Mucosa of rectum (tissue), 2 donors: ENCODE measurements at regions not wholly inside any gene's neighbourhood (a gene's known extent, or its start where the extent isn't known, plus 50 kb on each side); places are given as distances from the start of the nearest gene placed in this dataset.

Experiments used
- H3K27ac ChIP-seq, 2 donors: one replicate each; pipeline ENCODE4 v1.7.0; 2013; ENCODE audit warnings: inconsistent platforms in 2 of 2, low read depth in 2 of 2, low read length in 2 of 2
- H3K27me3 ChIP-seq, 2 donors: one replicate each; pipeline ENCODE4 v1.7.0; 2013; ENCODE audit warnings: low read length in 2 of 2; ENCODE audit not compliant: control insufficient read depth in 2 of 2, insufficient read depth in 2 of 2
- H3K36me3 ChIP-seq, 2 donors: one replicate each; pipeline ENCODE4 v1.7.0; 2013; ENCODE audit warnings: low read length in 2 of 2; ENCODE audit not compliant: control insufficient read depth in 2 of 2, insufficient read depth in 2 of 2
- H3K4me1 ChIP-seq, 2 donors: one replicate each; pipeline ENCODE4 v1.7.0; 2013; ENCODE audit warnings: low read length in 2 of 2, mild to moderate bottlenecking in 1 of 2; ENCODE audit not compliant: control insufficient read depth in 2 of 2, insufficient read depth in 2 of 2
- H3K4me3 ChIP-seq, 2 donors: one replicate each; pipeline ENCODE4 v1.7.0; 2013; ENCODE audit warnings: low read length in 2 of 2
- H3K9ac ChIP-seq, 2 donors: one replicate each; pipeline ENCODE4 v1.7.0; 2013; ENCODE audit warnings: low read length in 2 of 2, low read depth in 1 of 2, mild to moderate bottlenecking in 1 of 2
- H3K9me3 ChIP-seq, 2 donors: one replicate each; pipeline ENCODE4 v1.7.0; 2013; ENCODE audit warnings: low read length in 2 of 2; ENCODE audit not compliant: control insufficient read depth in 2 of 2
- donor health status: healthy.
- donor health status: Normal muscosa, but diverticular disease.

DNA sequence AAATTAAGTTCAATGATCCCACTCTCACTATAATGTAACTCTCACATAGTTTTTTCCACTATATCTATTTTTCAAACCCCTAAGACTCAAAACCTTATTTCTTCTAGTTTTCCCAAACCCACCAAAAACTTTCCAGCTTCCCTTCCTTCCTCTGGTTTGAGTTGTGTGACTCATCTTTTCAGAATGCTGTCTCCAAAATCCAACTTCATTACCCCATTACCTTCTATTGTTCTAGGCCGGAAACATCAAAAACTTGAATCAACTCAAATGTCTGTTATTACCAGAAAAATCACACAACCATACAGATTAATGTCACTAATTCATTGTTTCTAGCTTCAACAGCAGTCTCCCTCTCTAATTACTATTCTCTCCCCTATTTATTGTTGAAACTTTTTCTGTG is 1090.3 kb downstream of the HACE1 start:
- H3K9me3 ChIP-seq: no peaks in the 10 kb centered on the region
- no peak overlapping the region for H3K4me3 ChIP-seq
- no peak overlapping the region for H3K27ac ChIP-seq
- no peaks in the 10 kb centered on the region for H3K4me1 ChIP-seq
- no peak overlapping the region for H3K9ac ChIP-seq
- H3K36me3 ChIP-seq: no peaks in the 10 kb centered on the region
- no peaks in the 10 kb centered on the region for H3K27me3 ChIP-seq

DNA sequence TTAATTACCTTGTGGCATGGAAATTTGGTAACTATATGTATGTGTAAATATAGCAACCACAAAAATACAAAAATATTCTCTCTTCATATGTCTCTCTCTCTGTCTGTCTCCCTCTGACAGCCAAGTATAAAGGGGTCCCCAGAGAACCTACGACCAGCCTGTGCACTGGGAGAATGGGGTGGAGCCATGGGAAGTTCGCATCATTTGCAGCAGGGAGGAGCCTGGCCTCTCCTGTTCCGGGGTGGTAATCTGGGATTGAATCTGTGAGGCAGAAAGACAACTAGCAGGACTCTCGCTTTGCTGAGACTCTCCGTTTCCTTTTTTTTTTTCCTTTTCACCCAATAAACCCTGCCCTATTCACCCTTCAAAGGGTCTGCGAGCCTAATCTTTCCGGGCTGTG is 1109.1 kb downstream of the HACE1 start:
- Histone ChIP-seq H3K4me1 (no peaks in the 10 kb centered on the region), H3K36me3 (no peaks in the 10 kb centered on the region), H3K27me3 (no peaks in the 10 kb centered on the region), H3K9ac (no peak overlapping the region), H3K4me3 (no peak overlapping the region), H3K9me3 (no peaks in the 10 kb centered on the region), H3K27ac (no peak overlapping the region)

DNA sequence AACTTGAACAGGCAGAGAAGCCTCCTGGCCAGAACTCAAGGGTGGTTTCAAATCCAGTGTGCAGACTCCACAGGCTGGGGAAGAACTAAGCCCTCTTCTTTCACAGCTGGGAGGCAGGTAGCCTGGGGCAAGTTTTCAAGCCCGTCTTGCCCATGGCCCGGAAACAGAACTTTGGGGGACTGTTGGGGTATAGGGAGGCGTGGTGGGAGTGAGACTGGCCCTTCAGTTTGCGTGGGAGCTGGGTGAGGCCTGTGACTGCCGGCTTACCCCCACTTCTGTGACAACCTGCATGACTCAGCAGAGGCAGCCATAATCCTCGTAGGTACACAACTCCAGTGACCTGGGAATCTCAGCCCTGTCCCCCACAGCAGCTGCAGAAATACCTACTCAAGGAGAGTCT is 1125.7 kb downstream of the HACE1 start:
- no peaks in the 10 kb centered on the region for H3K27me3 ChIP-seq
- no peaks in the 10 kb centered on the region for H3K4me1 ChIP-seq
- no peaks in the 10 kb centered on the region for H3K36me3 ChIP-seq
- no peak overlapping the region for H3K9ac ChIP-seq
- no peak overlapping the region for H3K4me3 ChIP-seq
- H3K27ac ChIP-seq: no peak overlapping the region
- peaks cover 0 to 3% of the 10 kb centered on the region in 2 donors for H3K9me3 ChIP-seq

DNA sequence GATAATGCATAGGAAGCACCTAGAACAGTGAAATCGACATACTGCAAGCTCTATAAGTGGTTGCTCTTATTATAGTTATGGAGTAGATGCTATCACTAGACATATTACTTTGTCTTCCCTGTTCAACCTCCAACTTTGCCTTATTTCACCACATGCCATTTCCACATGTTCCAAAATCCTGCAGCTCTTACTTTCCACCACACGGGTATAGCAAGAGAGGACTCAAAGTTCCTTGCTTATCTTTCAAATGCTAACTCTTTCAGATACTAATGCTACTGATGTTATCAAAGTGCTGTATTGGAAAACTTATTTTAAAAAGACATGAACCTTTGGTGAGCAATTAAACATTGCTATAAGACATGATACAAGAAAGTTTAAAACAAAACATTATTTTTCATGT is 1130.1 kb downstream of the HACE1 start:
- Histone ChIP-seq H3K27ac (no peak overlapping the region), H3K9ac (no peak overlapping the region), H3K4me1 (no peaks in the 10 kb centered on the region), H3K27me3 (no peaks in the 10 kb centered on the region), H3K4me3 (no peak overlapping the region), H3K36me3 (no peaks in the 10 kb centered on the region), H3K9me3 (peaks cover 0 to 3% of the 10 kb centered on the region in 2 donors)

DNA sequence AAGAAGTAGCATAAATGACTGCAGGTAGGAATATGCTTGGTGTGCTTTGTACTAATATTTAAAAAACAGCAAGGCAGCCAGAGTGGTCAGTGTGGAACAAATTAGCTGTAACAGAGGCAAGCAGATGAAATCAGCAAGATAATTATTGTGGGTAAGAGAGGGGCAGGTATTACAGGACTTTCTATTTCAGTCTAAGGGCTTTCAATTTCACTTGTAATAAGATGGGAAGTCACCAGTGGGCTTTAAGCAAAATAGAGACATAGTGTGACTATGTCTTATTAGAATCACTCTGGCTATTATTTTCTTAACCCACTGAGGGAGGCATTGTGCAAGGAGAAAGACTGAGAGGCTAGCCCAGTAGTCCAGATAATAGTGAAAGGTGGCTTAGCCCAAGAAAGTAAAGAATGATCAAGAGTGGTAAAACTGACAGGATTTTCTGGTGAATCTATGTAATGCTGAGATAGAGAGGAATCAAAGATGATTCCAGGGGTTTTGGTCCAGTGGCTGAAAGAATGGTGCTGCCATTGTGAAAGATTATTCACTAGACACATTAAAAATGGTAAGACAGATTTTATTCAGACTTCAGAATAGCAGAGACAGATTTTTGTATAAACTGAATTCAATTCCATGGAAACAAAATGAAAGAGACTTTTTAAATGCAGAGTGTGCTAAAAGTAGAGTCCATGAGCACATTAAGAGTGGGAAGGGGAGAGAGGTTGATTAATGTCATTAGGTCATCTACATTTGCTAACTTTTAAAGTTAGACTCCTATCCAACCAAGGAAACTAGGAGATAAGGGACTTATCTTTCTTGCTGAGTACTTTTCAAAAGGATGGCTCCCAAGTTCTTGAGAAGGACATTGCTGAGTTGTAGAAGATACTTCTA is 1136.0 kb downstream of the HACE1 start:
- Histone ChIP-seq H3K27me3 (no peaks in the 10 kb centered on the region), H3K9ac (no peak overlapping the region), H3K9me3 (no peaks in the 10 kb centered on the region), H3K36me3 (no peaks in the 10 kb centered on the region), H3K4me1 (no peaks in the 10 kb centered on the region), H3K4me3 (no peak overlapping the region), H3K27ac (no peak overlapping the region)

DNA sequence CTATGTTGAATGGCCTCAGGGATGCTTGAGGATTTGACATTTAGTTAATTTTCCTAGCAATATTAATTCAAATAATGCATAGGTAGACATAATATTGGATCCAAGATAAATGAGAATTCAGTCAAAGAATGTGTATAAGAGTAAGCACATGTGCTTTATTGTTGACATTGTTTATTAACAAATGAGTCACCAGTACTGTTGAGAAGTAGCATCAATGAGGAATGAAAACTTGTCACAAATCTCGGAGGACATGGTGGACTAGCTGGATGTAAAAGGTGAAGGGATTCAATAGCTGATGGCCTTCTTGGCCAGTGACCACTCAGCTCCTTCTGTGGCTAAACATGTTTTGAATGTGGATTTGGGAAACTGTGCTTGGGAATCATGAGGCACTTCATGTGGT is 1137.0 kb downstream of the HACE1 start:
- H3K9ac ChIP-seq: no peak overlapping the region
- no peak overlapping the region for H3K27ac ChIP-seq
- no peaks in the 10 kb centered on the region for H3K9me3 ChIP-seq
- no peak overlapping the region for H3K4me3 ChIP-seq
- H3K27me3 ChIP-seq: no peaks in the 10 kb centered on the region
- no peaks in the 10 kb centered on the region for H3K36me3 ChIP-seq
- no peaks in the 10 kb centered on the region for H3K4me1 ChIP-seq

DNA sequence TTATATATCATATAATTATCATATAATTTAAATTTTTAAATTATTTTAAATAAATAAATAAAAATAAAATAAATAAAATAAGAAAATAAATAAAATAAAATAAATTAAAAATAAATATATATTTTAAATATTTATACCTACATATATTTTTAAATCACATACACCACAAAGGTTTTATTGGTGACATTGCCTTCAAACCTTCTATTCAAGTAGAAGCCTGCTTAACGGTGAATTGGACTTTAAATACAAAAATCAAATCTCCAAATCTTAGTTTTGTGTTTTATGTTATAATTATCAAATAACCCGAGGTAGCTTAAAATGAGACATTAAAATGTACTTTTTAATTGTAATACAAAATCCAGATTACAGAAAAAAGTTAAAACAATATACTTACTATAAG is 1137.8 kb downstream of the HACE1 start:
- Histone ChIP-seq H3K4me3 (no peak overlapping the region), H3K27ac (no peak overlapping the region), H3K4me1 (no peaks in the 10 kb centered on the region), H3K9ac (no peak overlapping the region), H3K27me3 (no peaks in the 10 kb centered on the region), H3K9me3 (no peaks in the 10 kb centered on the region), H3K36me3 (no peaks in the 10 kb centered on the region)

DNA sequence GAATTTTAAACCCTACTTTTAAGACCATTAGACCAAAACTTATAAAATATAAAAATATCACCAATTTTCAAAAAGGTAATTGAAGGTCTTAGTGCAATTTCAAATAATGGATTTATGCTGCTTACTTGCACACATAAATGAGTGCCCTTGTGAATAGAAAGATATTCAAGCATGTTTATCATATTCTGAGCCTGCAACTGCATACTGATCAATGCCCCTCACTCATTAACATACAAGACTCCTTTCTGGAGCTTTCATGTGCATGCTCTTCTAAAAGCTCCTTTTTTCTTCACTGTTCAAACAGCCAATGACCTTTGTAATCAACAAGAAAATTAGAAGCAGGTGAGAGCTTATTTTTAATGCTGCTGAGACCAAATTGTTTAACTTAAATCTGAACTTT is 1139.3 kb downstream of the HACE1 start:
- H3K9ac ChIP-seq: no peak overlapping the region
- H3K9me3 ChIP-seq: no peaks in the 10 kb centered on the region
- no peak overlapping the region for H3K4me3 ChIP-seq
- no peaks in the 10 kb centered on the region for H3K36me3 ChIP-seq
- H3K27ac ChIP-seq: no peak overlapping the region
- no peaks in the 10 kb centered on the region for H3K27me3 ChIP-seq
- no peaks in the 10 kb centered on the region for H3K4me1 ChIP-seq

DNA sequence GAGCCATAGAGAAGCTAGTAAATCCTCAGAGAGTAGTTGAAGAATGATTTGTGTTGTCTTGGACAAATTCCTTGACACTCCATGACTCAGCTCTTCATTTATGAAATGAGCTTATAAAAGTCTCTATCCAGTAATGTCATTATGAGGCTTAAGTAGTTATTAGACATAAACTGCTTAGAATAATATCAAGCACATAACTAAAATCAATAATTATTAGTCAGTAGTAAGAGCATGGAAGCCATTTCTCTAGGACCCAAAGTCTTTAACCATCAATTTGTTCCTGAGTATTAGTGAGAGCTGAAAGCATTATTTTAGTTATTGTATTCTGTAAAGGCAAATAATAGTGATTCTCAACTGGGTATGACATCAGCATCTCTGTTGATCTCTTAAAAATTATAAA is 1140.2 kb downstream of the HACE1 start:
- H3K4me1 ChIP-seq: no peaks in the 10 kb centered on the region
- no peak overlapping the region for H3K9ac ChIP-seq

DNA sequence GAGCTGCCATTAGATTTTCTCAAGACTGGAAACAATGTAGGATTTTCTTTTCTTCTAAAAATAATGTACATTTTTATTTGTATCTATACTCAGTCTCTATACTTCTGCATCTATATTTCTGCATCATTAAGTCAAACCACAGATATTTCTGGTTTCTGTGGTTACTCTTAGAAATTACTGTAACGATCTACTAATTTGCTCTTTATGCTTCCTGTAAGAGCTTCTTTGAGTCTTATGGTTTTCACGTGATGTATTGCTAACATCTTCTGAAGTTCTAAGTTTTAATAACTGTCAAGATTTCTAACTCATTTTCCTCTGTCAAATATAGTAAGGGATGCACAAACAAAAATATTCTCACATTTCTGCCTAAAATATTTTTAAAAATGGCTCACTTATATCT is 1144.5 kb downstream of the HACE1 start:
- Histone ChIP-seq H3K4me3 (no peak overlapping the region), H3K36me3 (no peaks in the 10 kb centered on the region), H3K9ac (no peak overlapping the region), H3K27ac (no peak overlapping the region), H3K27me3 (no peaks in the 10 kb centered on the region), H3K4me1 (no peaks in the 10 kb centered on the region), H3K9me3 (no peaks in the 10 kb centered on the region)

More for the DNA sequence above, 1140.2 kb downstream of the HACE1 start:
- Histone ChIP-seq H3K27me3 (no peaks in the 10 kb centered on the region), H3K9me3 (no peaks in the 10 kb centered on the region), H3K27ac (no peak overlapping the region), H3K4me3 (no peak overlapping the region), H3K36me3 (no peaks in the 10 kb centered on the region)
